ENCODE measurements at regions not wholly inside any gene's neighbourhood (a gene's known extent, or its start where the extent isn't known, plus 50 kb on each side); places are given as distances from the start of the nearest gene placed in this dataset.
"Not testable (repeated sequence)": the region's sequence is repeated elsewhere in the genome, so short reads cannot be mapped to it uniquely, and the experiment has no call there.

DNA sequence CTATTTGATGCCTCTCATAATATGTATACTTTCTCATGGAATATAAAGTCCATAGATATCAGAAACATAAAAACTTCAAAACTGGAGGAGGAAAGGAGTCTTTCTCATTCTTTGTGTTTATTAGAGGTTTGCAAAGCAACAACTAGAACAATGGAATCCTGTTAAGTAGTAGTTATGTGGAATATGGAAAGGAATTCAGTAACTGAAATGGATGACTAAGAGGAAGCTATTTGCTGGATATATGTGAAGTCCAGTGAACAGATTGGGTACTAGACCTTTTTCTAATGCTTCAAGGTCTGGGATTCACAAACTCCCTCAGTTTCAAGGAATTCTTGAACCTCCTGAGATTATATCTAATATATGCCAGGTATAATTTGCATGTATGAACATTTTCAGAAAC lies 353.6 kb upstream of the FANCL start:
- peaks cover 3% of the 10 kb centered on the region for H3K9me3 Mint-ChIP-seq
- no peaks in the 10 kb centered on the region for H3K4me1 Mint-ChIP-seq
- H3K36me3 Mint-ChIP-seq (ENCODE audit: low read depth): no peaks in the 10 kb centered on the region
- TF ChIP-seq, protein P1, sequence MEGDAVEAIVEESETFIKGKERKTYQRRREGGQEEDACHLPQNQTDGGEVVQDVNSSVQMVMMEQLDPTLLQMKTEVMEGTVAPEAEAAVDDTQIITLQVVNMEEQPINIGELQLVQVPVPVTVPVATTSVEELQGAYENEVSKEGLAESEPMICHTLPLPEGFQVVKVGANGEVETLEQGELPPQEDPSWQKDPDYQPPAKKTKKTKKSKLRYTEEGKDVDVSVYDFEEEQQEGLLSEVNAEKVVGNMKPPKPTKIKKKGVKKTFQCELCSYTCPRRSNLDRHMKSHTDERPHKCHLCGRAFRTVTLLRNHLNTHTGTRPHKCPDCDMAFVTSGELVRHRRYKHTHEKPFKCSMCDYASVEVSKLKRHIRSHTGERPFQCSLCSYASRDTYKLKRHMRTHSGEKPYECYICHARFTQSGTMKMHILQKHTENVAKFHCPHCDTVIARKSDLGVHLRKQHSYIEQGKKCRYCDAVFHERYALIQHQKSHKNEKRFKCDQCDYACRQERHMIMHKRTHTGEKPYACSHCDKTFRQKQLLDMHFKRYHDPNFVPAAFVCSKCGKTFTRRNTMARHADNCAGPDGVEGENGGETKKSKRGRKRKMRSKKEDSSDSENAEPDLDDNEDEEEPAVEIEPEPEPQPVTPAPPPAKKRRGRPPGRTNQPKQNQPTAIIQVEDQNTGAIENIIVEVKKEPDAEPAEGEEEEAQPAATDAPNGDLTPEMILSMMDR (IDR thresholded peaks at IDR 0.05; ENCODE audit: unreplicated experiment in 3 of 3): no peak
- H3K27ac Mint-ChIP-seq: no peak overlapping the region
- H3K4me3 Mint-ChIP-seq: no peak overlapping the region
- H3K27me3 Mint-ChIP-seq (ENCODE audit: low read depth): no peaks in the 10 kb centered on the region

DNA sequence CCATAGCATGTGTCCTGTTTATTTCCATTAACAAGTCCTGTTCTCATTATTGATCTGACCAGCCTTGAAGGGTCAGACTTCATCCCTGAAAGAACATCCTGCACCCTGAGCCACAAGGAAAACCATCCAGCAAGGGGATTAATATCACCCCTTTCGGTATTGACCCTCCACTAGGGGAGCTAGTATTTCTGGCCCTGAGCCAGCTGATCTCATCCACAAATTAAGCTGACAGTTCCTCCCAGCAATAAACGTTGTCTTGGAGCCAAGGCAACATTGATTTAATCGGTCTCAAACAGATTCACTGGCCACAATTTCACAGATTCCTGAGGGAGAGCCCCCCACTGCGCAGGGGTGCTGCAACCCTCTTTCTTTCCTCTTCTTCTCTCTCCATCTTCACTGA lies 353.1 kb upstream of the FANCL start:
- Mint-ChIP-seq H3K36me3 (ENCODE audit: low read depth) (no peaks in the 10 kb centered on the region), H3K27me3 (ENCODE audit: low read depth) (no peaks in the 10 kb centered on the region), H3K4me3 (no peak overlapping the region), H3K27ac (no peak overlapping the region), H3K4me1 (no peaks in the 10 kb centered on the region), H3K9me3 (peaks cover 3% of the 10 kb centered on the region)
- TF ChIP-seq, protein P1 (IDR thresholded peaks at IDR 0.05; ENCODE audit: unreplicated experiment in 3 of 3): no peak

DNA sequence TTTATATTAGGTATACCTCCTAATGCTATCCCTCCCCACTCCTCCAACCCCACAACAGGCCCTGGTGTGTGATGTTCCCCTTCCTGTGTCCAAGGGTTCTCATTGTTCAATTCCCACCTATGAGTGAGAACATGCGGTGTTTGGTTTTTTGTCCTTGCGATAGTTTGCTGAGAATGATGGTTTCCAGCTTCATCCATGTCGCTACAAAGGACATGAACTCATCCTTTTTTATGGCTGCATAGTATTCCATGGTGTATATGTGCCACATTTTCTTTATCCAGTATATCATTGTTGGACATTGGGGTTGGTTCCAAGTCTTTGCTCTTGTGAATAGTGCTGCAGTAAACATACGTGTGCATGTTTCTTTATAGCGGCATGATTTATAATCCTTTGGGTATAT lies 345.1 kb upstream of the FANCL start:
- H3K27ac Mint-ChIP-seq; H3K4me3 Mint-ChIP-seq; H3K27me3 Mint-ChIP-seq (ENCODE audit: low read depth); H3K9me3 Mint-ChIP-seq; H3K36me3 Mint-ChIP-seq (ENCODE audit: low read depth); H3K4me1 Mint-ChIP-seq: not testable (repeated sequence)

DNA sequence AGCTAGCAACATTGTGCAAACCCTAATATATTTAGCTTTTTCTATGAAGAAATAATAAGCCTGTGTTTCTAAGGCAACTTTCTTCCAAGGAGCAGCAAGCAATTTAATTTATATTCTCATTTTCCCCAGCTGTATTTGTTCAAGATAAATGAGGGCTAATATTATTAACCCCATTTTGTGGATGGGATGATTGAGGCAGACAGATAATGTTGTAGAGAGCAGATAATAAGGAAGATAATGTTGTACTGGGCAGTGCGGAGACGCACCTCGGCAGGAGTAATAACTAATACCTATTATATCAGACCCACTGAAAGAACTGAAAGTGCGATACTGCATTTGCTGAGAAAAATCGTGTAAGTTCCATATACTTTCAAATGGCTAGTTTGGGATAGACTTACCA lies 344.1 kb upstream of the FANCL start:
- Mint-ChIP-seq H3K4me1 (no peaks in the 10 kb centered on the region), H3K27ac (no peak overlapping the region), H3K27me3 (ENCODE audit: low read depth) (no peaks in the 10 kb centered on the region), H3K9me3 (no peaks in the 10 kb centered on the region), H3K4me3 (no peak overlapping the region), H3K36me3 (ENCODE audit: low read depth) (no peaks in the 10 kb centered on the region)
- TF ChIP-seq, protein P1 (IDR thresholded peaks at IDR 0.05; ENCODE audit: unreplicated experiment in 3 of 3): no peak

DNA sequence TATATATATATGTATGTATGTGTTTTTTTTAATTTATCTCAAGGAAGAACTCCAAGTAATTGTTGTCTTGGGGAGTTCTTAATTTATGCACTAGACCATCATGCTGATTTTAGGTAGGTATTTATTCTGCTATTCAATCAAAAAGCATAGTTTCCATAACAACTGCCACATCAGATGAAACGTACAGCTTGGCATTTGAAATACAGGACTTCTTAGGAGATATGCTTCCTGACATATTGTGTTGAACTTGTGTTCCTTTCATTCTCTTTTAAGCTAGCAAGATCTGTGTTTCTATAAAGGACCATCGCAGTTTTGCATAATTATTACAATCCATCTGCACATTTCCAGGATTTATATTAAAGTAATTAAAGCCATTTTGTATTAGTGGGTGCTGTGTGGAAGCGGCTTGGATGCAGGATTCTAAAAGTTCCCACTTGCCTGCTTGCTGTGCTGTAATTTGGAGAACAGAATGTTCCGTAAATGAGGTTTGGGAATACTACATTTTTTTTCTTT lies 343.5 kb upstream of the FANCL start:
- no peaks in the 10 kb centered on the region for H3K27me3 Mint-ChIP-seq (ENCODE audit: low read depth)
- H3K9me3 Mint-ChIP-seq: no peaks in the 10 kb centered on the region
- H3K27ac Mint-ChIP-seq: no peak overlapping the region

DNA sequence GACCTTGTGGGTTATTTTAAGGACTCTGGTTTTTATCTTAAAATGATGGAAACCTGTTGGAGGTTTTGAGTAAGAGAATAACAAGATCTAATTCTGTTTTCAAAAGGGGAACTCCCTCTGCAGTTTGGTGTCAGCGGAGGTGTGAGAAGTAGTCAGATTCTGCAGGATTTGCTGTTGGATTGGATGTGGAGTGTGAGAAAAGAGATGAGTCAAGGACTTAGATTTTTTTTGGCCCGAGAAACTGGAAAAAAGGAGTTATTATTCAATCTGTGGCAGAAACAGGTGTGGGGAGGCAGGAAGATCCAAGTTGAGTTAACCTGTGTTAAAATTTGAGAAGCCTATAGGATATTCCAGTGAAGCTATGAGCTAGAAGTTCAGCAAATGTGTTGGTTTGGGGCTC lies 337.2 kb upstream of the FANCL start:
- Mint-ChIP-seq H3K4me1 (no peaks in the 10 kb centered on the region), H3K27ac (no peak overlapping the region), H3K9me3 (no peaks in the 10 kb centered on the region), H3K36me3 (ENCODE audit: low read depth) (no peaks in the 10 kb centered on the region), H3K4me3 (no peak overlapping the region), H3K27me3 (ENCODE audit: low read depth) (no peaks in the 10 kb centered on the region)
- TF ChIP-seq, protein P1 (IDR thresholded peaks at IDR 0.05; ENCODE audit: unreplicated experiment in 3 of 3): no peak

More for the DNA sequence above, 343.5 kb upstream of the FANCL start:
- no peaks in the 10 kb centered on the region for H3K4me1 Mint-ChIP-seq
- H3K4me3 Mint-ChIP-seq: no peak overlapping the region
- TF ChIP-seq, protein P1 (IDR thresholded peaks at IDR 0.05; ENCODE audit: unreplicated experiment in 3 of 3): no peak
- no peaks in the 10 kb centered on the region for H3K36me3 Mint-ChIP-seq (ENCODE audit: low read depth)

All from nephron (organoid).